ENCODE measurements at regions not wholly inside any gene's neighbourhood (a gene's known extent, or its start where the extent isn't known, plus 50 kb on each side); places are given as distances from the start of the nearest gene placed in this dataset.
"Not testable (repeated sequence)": the region's sequence is repeated elsewhere in the genome, so short reads cannot be mapped to it uniquely, and the experiment has no call there.

- TF ChIP-seq SNAI2 (CRISPR knock-in tag; IDR thresholded peaks at IDR 0.05); RARB (CRISPR knock-in tag; IDR thresholded peaks at IDR 0.05); ARNTL (CRISPR knock-in tag; IDR thresholded peaks at IDR 0.05; ENCODE audit: borderline replicate concordance, low read depth); PATZ1 (CRISPR knock-in tag; IDR thresholded peaks at IDR 0.05; ENCODE audit: borderline replicate concordance); TSHZ2 (CRISPR knock-in tag; IDR thresholded peaks at IDR 0.05); POU6F1 (CRISPR knock-in tag; IDR thresholded peaks at IDR 0.05; ENCODE audit: borderline replicate concordance, low read depth); ZFP30 (CRISPR knock-in tag; IDR thresholded peaks at IDR 0.05): not testable (repeated sequence)
Observed at GRCh38 chr5:1619531-1619930, 95.8 kb upstream of the LPCAT1 start.
